ENCODE measurements at regions not wholly inside any gene's neighbourhood (a gene's known extent, or its start where the extent isn't known, plus 50 kb on each side); places are given as distances from the start of the nearest gene placed in this dataset.
"Not testable (repeated sequence)": the region's sequence is repeated elsewhere in the genome, so short reads cannot be mapped to it uniquely, and the experiment has no call there.

- no peak for DNase-seq
These were observed 136.9 kb upstream of the PALS2 start for GRCh38 chr7:24436131-24436920.

GRCh38 chr7:24438232-24438631 is 135.0 kb upstream of the PALS2 start:
- DNase-seq = no peak

- not testable (repeated sequence) for DNase-seq
These were observed 134.1 kb upstream of the PALS2 start for GRCh38 chr7:24439104-24439503.

GRCh38 chr7:24440892-24441291 is 132.4 kb upstream of the PALS2 start:
- DNase-seq = no peak

- DNase-seq = no peak
These were observed 131.8 kb upstream of the PALS2 start for GRCh38 chr7:24441314-24442027.

GRCh38 chr7:24442170-24442777 is 131.0 kb upstream of the PALS2 start:
- no peak for DNase-seq

GRCh38 chr7:24444666-24445440 is 128.4 kb upstream of the PALS2 start:
- DNase-seq = no peak

- DNase-seq = no peak
These were observed 125.2 kb upstream of the PALS2 start for GRCh38 chr7:24448038-24448437.

GRCh38 chr7:24449416-24449815 is 123.8 kb upstream of the PALS2 start:
- not testable (repeated sequence) for DNase-seq

GRCh38 chr7:24455813-24456525 is 117.3 kb upstream of the PALS2 start:
- DNase-seq = no peak

- DNase-seq = no peak
These were observed 116.6 kb upstream of the PALS2 start for GRCh38 chr7:24456526-24457218.

GRCh38 chr7:24457219-24457558 is 116.1 kb upstream of the PALS2 start:
- DNase-seq = no peak

- DNase-seq = no peak
These were observed 111.1 kb upstream of the PALS2 start for GRCh38 chr7:24462117-24462516.

- DNase-seq = no peak
These were observed 110.3 kb upstream of the PALS2 start for GRCh38 chr7:24462984-24463383.

GRCh38 chr7:24463474-24463873 is 109.8 kb upstream of the PALS2 start:
- DNase-seq = no peak

- no peak for DNase-seq
These were observed 108.4 kb upstream of the PALS2 start for GRCh38 chr7:24464861-24465260.

- no peak for DNase-seq
These were observed 107.0 kb upstream of the PALS2 start for GRCh38 chr7:24466168-24466768.

- no peak for DNase-seq
These were observed 104.1 kb upstream of the PALS2 start for GRCh38 chr7:24469118-24469517.

GRCh38 chr7:24472093-24472492 is 101.2 kb upstream of the PALS2 start:
- no peak for DNase-seq

- DNase-seq = no peak
These were observed 97.9 kb upstream of the PALS2 start for GRCh38 chr7:24475166-24475961.
